IPS-15b (cell line): ENCODE measurements at regions not wholly inside any gene's neighbourhood (a gene's known extent, or its start where the extent isn't known, plus 50 kb on each side); places are given as distances from the start of the nearest gene placed in this dataset.

Source experiments
- H3K27me3 ChIP-seq: one replicate; pipeline ENCODE4 v1.6.1; 2013; ENCODE audit warnings: low read length; ENCODE audit not compliant: control insufficient read depth, insufficient read depth
- H3K36me3 ChIP-seq: one replicate; pipeline ENCODE4 v1.6.1; 2013; ENCODE audit warnings: low read length; ENCODE audit not compliant: control insufficient read depth, insufficient read depth
- H3K4me1 ChIP-seq: one replicate; pipeline ENCODE4 v1.6.1; 2013; ENCODE audit warnings: mild to moderate bottlenecking, low read length; ENCODE audit not compliant: control insufficient read depth, insufficient read depth
- H3K4me3 ChIP-seq: one replicate; pipeline ENCODE4 v1.5.1; 2013; ENCODE audit warnings: low read depth, low read length
- H3K9ac ChIP-seq: one replicate; pipeline ENCODE4 v1.6.1; 2013; ENCODE audit warnings: low read depth, mild to moderate bottlenecking, low read length
- H3K9me3 ChIP-seq: one replicate; pipeline ENCODE4 v1.6.1; 2013; ENCODE audit warnings: mild to moderate bottlenecking, low read length; ENCODE audit not compliant: control insufficient read depth, insufficient read depth

DNA sequence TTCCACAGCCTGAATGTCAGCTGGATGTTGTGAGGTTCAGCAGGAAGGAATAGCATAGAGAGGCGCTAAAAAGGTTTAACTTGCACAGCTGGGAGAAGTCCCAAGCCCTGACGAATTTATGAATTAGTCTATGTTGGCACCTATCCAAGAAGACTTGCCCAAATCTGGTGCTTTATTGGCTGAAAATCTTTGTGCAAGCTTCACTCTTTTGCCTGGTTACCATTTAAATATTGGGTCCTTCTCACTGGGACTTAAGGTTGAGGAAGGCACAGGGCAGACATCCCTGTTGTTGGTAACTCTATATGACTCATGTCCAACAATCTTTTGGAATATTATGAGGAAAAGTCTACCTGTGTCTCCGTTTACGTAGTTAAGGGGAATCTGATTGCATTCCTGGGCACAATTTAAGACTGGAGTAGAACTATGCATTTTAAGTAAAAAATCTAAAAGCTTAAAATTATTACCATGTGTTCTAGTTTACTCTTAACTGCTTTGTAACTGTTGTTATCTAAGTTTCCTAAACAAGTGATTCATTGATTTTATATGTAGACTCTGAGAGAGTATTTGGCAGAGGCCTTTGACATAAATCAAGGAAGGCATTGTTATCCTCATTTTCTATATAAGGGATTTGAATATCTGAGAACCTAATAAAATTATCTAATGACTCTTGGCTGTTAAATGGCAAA, 181.7 kb upstream of the DPYD start:
- Histone ChIP-seq H3K4me1 (no peaks in the 10 kb centered on the region), H3K36me3 (no peaks in the 10 kb centered on the region), H3K27me3 (no peaks in the 10 kb centered on the region), H3K9ac (no peak overlapping the region), H3K4me3 (no peak overlapping the region), H3K9me3 (no peaks in the 10 kb centered on the region)

GRCh38 chr1:98101364-98101763, 180.5 kb upstream of the DPYD start:
- no peaks in the 10 kb centered on the region for H3K4me1 ChIP-seq
- no peaks in the 10 kb centered on the region for H3K27me3 ChIP-seq
- H3K9ac ChIP-seq: no peak overlapping the region
- no peaks in the 10 kb centered on the region for H3K36me3 ChIP-seq
- no peak overlapping the region for H3K4me3 ChIP-seq
- no peaks in the 10 kb centered on the region for H3K9me3 ChIP-seq

- H3K36me3 ChIP-seq: no peaks in the 10 kb centered on the region
- H3K27me3 ChIP-seq: no peaks in the 10 kb centered on the region
- H3K9me3 ChIP-seq: no peaks in the 10 kb centered on the region
- H3K9ac ChIP-seq: no peak overlapping the region
- H3K4me3 ChIP-seq: no peak overlapping the region
- H3K4me1 ChIP-seq: no peaks in the 10 kb centered on the region
Observed at GRCh38 chr1:98099501-98099900, 178.7 kb upstream of the DPYD start.

DNA sequence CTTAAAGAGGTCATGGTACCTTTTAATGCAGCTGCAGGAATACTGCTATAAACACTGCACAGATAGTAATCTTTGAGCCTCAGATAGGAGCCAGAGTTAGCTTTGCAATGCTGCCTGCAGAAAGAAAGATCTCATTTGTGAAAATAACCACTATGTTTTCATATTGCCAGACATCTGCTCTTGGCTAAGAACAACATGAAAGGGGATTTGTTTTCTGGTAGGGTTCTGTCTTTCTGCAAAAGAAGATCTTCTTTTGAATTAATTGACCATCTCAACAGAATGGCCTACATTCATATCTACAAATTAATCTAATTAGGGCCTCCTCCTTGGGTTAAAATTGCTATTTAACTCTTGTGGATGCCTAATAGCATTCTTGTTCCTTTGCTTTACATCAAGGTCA, 177.6 kb upstream of the DPYD start:
- Histone ChIP-seq H3K36me3 (no peaks in the 10 kb centered on the region), H3K9me3 (no peaks in the 10 kb centered on the region), H3K4me3 (no peak overlapping the region), H3K27me3 (no peaks in the 10 kb centered on the region), H3K9ac (no peak overlapping the region), H3K4me1 (no peaks in the 10 kb centered on the region)

DNA sequence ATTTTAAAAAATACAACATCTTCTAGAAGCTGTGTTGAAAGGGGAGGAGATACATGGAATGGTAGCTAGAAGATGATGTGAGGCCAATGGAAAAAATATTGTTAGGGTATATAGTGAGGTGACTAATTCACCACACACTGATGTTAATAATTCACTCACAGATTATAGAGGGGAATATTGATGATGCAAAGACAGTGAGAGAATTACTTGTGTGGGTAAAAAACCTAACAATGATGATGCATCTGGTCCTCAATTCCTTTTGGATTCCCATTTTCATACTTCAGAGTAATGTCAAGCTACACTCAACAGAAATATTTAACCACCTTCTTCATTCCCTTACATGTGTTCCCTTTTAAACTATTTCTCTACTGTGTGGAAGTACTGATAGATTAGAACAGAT, 169.5 kb upstream of the DPYD start:
- Histone ChIP-seq H3K9ac (no peak overlapping the region), H3K4me3 (no peak overlapping the region), H3K9me3 (no peaks in the 10 kb centered on the region), H3K36me3 (no peaks in the 10 kb centered on the region), H3K4me1 (peaks cover 5% of the 10 kb centered on the region), H3K27me3 (no peaks in the 10 kb centered on the region)

GRCh38 chr1:98088381-98088780, 167.5 kb upstream of the DPYD start:
- no peaks in the 10 kb centered on the region for H3K36me3 ChIP-seq
- H3K9ac ChIP-seq: no peak overlapping the region
- H3K4me1 ChIP-seq: peaks cover 5% of the 10 kb centered on the region
- H3K27me3 ChIP-seq: no peaks in the 10 kb centered on the region
- H3K9me3 ChIP-seq: no peaks in the 10 kb centered on the region
- H3K4me3 ChIP-seq: no peak overlapping the region

DNA sequence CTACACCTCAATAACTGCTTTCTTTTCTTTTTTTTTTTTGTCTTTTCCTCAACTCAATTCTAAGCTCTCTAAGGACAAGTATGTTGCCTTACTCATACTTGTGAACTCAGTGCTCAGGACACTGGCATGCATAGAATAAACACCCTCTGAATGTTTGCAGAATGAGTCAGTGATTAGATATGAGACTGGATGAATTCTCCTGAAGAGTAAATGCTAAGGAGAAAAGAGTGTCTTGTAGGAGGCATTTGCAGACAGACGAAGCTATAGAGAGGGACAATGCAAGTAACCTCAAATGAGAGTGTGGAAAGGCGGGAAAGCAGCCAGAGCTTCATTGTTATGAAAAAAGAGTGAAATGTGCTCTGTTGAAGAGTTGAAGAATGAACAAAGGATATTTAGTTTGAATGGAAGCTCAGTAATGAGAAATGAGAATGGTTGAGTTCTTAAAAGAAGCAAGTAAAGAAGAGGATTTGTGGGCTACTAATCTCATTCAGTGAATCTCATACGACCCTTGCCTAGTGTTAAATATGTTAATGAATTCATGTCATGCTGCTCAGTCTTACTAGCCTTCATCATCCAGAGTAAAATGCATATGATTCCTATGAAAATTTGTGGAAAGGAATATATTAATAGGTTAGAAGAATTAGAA, 166.1 kb upstream of the DPYD start:
- H3K4me1 ChIP-seq: peaks cover 5% of the 10 kb centered on the region

DNA sequence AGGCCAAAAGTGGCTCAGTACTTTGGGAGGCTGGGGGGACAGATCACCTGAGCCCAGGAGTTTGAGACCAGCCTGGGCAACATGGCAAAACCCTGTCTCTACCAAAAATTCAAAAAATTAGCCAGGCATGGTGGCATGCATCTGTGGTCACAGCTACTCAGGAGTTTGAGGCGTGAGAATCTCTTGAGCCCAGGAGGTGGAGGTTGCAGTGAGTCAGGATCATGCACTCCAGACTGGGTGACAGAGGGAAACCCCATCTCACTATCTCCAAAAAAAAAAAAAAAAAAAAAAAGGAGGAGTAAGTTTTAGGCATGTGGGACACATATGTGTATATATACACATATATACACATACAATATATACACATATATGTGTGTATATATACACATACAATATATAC, 165.3 kb upstream of the DPYD start:
- no peak overlapping the region for H3K4me3 ChIP-seq
- H3K27me3 ChIP-seq: no peaks in the 10 kb centered on the region
- H3K4me1 ChIP-seq: peaks cover 5% of the 10 kb centered on the region
- H3K9me3 ChIP-seq: no peaks in the 10 kb centered on the region
- H3K9ac ChIP-seq: no peak overlapping the region
- no peaks in the 10 kb centered on the region for H3K36me3 ChIP-seq

More for the DNA sequence above, 166.1 kb upstream of the DPYD start:
- H3K9me3 ChIP-seq: no peaks in the 10 kb centered on the region
- H3K36me3 ChIP-seq: no peaks in the 10 kb centered on the region
- no peak overlapping the region for H3K4me3 ChIP-seq
- H3K27me3 ChIP-seq: no peaks in the 10 kb centered on the region
- no peak overlapping the region for H3K9ac ChIP-seq

DNA sequence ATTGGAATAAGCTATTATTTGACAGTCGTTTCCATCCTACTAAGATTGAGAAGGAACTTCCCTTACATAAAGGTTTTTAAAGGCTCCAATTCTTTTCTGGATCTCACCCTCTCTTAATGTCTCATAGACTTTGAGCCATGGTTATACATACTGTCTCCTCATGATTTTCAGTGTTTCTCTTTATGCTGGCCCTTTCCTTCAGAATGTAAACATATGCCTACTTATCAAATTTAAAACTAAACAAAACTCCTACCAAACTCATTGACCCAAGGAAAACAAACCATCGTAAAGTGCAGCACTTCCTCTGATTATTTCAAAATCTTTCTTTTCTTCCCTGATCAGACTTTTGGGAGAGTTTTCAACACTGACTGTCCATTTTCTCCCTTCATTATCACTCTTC, 163.4 kb upstream of the DPYD start:
- Histone ChIP-seq H3K27me3 (no peaks in the 10 kb centered on the region), H3K4me3 (no peak overlapping the region), H3K4me1 (peaks cover 5% of the 10 kb centered on the region), H3K36me3 (no peaks in the 10 kb centered on the region), H3K9ac (no peak overlapping the region), H3K9me3 (no peaks in the 10 kb centered on the region)

- Histone ChIP-seq H3K27me3 (no peaks in the 10 kb centered on the region), H3K36me3 (no peaks in the 10 kb centered on the region), H3K9me3 (no peaks in the 10 kb centered on the region), H3K9ac (no peak overlapping the region), H3K4me1 (peaks cover 3% of the 10 kb centered on the region), H3K4me3 (no peak overlapping the region)
Observed at GRCh38 chr1:98081944-98082343, 161.1 kb upstream of the DPYD start.

DNA sequence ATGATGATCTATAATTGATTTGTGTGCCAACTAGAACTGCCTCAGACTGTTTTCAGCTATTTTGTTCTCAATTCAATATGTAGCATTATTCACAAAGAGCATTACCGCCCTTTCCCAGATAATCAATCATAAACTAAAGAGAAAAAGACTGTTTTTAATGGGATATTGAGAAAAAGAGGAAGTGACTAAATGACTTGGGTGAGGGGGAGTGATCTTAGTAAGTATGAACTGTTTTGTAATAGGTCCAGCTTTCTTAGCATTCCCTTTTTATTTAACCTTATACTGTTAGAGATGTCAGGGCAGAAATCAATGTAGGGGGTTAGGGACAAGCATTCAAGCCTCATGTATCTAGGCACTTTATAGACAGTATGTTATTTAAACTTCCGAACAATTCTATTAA, 157.8 kb upstream of the DPYD start:
- Histone ChIP-seq H3K4me3 (no peak overlapping the region), H3K27me3 (no peaks in the 10 kb centered on the region), H3K9ac (no peak overlapping the region), H3K4me1 (no peaks in the 10 kb centered on the region), H3K9me3 (no peaks in the 10 kb centered on the region), H3K36me3 (no peaks in the 10 kb centered on the region)

DNA sequence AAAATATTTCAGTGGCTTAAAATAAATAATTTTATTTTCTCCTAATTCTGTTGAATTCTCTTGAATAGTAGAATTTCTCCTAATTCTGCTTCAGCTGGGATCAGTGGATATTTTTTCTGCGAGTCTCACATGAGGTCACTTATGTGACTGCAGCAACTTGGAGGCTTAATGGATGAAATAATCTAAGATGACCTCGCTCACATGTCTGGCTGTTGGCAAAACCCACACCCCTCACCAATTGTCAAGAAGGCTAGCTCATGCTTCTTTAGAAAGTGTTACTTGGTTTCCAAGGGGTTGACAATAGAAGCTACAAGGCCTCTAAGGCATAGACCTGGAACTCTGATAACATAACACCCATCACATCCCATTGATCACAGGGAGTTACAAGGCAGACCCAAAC, 156.9 kb upstream of the DPYD start:
- Histone ChIP-seq H3K4me3 (no peak overlapping the region), H3K9me3 (no peaks in the 10 kb centered on the region), H3K27me3 (no peaks in the 10 kb centered on the region), H3K36me3 (no peaks in the 10 kb centered on the region), H3K4me1 (no peaks in the 10 kb centered on the region), H3K9ac (no peak overlapping the region)
